GM18505 (cell line): ENCODE measurements at regions not wholly inside any gene's neighbourhood (a gene's known extent, or its start where the extent isn't known, plus 50 kb on each side); places are given as distances from the start of the nearest gene placed in this dataset.

Experiments
- ATAC-seq: cut with Tn5 transposase; IDR thresholded peaks from one replicate; pipeline ENCODE4 v1.9.1; 2021; ENCODE audit not compliant: unreplicated experiment
- POLR2A ChIP-seq: IDR thresholded peaks from 4 replicates; pipeline ENCODE4 v1.6.1; 2011; ENCODE audit warnings: borderline replicate concordance; ENCODE audit not compliant: insufficient read depth, insufficient read length; ENCODE audit errors: extremely low read depth

- TF ChIP-seq POLR2A = no peak
- no peak for ATAC-seq
Observed at GRCh38 chr1:234692966-234693580, 83.1 kb upstream of the IRF2BP2 start.

- ATAC-seq = no peak
Observed at GRCh38 chr1:234691567-234691966, 81.6 kb upstream of the IRF2BP2 start.

GRCh38 chr1:234690872-234691271, 80.9 kb upstream of the IRF2BP2 start:
- TF ChIP-seq POLR2A = no peak
- ATAC-seq = no peak

More at GRCh38 chr1:234691567-234691966, 81.6 kb upstream of the IRF2BP2 start:
- no peak for TF ChIP-seq POLR2A

- ATAC-seq = no peak
- no peak for TF ChIP-seq POLR2A
Observed at GRCh38 chr1:234689236-234689635, 79.3 kb upstream of the IRF2BP2 start.

GRCh38 chr1:234687011-234687410, 77.0 kb upstream of the IRF2BP2 start:
- no peak for ATAC-seq
- no peak for TF ChIP-seq POLR2A

- no peak for TF ChIP-seq POLR2A
- no peak for ATAC-seq
Observed at GRCh38 chr1:234686035-234686434, 76.1 kb upstream of the IRF2BP2 start.

GRCh38 chr1:234684856-234685255, 74.9 kb upstream of the IRF2BP2 start:
- no peak for TF ChIP-seq POLR2A
- no peak for ATAC-seq

GRCh38 chr1:234683861-234684632, 74.1 kb upstream of the IRF2BP2 start:
- no peak for ATAC-seq
- TF ChIP-seq POLR2A = no peak

- no peak for TF ChIP-seq POLR2A
- ATAC-seq = no peak
Observed at GRCh38 chr1:234683127-234683860, 73.3 kb upstream of the IRF2BP2 start.

- no peak for TF ChIP-seq POLR2A
- ATAC-seq = no peak
Observed at GRCh38 chr1:234681990-234682389, 72.0 kb upstream of the IRF2BP2 start.

- TF ChIP-seq POLR2A = no peak
- ATAC-seq = no peak
Observed at GRCh38 chr1:234681065-234681464, 71.1 kb upstream of the IRF2BP2 start.

- no peak for TF ChIP-seq POLR2A
- ATAC-seq = no peak
Observed at GRCh38 chr1:234680331-234680904, 70.4 kb upstream of the IRF2BP2 start.

GRCh38 chr1:234676103-234676594, 66.2 kb upstream of the IRF2BP2 start:
- peak; percentile 24 for TF ChIP-seq POLR2A
- peak; percentile 60 for ATAC-seq
